HG02623 (cell line): ENCODE measurements at regions not wholly inside any gene's neighbourhood (a gene's known extent, or its start where the extent isn't known, plus 50 kb on each side); places are given as distances from the start of the nearest gene placed in this dataset.
"Not testable (repeated sequence)": the region's sequence is repeated elsewhere in the genome, so short reads cannot be mapped to it uniquely, and the experiment has no call there.

Experiments
- ATAC-seq: cut with Tn5 transposase; IDR thresholded peaks from one replicate; pipeline ENCODE4 v1.9.1; 2021; ENCODE audit warnings: moderate library complexity; ENCODE audit not compliant: unreplicated experiment

DNA sequence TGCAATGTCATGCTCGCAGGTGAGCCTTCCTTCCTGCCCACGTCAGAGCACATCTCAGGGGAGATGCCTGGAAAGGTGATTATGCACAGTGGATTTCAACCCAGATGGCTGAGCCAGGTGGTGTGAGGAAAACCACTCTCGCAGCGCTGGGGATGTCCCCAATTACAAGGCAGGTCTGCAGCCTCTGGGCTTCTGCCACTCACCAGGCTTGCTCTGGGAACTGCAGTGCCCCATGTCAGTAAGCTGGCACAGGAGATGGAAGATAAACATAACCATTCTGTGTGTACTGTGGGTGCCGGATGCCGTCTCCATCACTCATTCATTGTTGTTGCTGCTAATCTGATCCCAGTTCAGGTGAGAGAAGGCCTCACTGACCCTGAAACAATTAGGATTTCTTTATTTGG is 222.9 kb upstream of the PITRM1 start:
- no peak for ATAC-seq

DNA sequence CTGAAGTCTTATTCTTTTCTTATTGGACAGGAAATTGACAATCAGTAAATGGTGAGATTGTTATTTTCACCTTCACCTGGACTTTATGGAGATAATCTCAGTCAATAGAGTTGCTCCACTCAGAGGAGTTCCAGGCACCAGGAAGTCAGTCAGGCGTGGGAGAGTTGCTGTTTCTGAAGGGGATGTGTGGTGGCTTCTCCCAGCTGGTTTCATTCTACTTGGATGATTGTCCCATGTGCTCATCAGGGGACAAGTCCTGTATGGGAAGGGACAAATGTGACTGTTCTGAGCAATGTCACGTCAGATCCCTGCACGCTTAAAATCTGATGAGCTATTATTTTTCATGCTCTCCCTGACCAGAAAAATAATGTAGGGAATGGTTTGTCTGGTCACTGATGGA is 222.5 kb upstream of the PITRM1 start:
- ATAC-seq = no peak

DNA sequence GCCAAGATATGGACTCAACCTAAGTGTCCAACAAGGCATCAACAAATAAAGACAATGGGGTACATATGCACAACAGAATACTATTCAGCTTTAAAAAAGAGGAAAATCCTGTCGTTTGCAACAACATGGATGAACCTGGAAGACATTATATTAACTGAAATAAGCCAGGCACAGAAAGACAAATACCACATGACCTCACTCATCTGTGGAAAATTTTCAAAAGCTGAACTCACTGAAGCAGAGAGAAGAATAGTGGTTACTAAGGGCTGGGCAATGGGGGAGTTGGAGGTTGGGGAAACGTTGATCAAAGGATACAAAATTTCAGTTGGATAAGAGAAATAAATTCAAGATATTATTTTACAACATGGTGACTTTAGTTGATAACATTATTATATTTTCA is 221.4 kb upstream of the PITRM1 start:
- ATAC-seq = no peak

DNA sequence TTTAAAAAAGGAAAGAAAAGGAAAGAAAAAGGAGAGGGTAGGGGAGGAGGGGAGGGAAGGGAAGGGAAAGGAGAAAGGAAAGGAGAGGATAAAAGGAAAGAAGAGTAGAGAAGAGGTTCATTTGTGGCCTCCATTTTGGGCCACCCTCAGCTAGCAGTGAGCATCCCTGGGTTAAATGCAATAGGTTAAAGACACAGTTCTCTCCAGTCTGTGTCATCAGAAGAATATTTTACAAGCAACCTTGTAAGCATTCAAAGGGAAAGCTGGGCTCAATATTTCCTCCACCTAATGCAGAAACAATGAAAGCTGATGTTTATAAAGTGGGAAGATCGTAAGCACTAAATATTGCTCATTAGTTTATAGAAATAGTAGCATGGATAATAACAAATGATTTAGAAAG is 219.1 kb upstream of the PITRM1 start:
- no peak for ATAC-seq

DNA sequence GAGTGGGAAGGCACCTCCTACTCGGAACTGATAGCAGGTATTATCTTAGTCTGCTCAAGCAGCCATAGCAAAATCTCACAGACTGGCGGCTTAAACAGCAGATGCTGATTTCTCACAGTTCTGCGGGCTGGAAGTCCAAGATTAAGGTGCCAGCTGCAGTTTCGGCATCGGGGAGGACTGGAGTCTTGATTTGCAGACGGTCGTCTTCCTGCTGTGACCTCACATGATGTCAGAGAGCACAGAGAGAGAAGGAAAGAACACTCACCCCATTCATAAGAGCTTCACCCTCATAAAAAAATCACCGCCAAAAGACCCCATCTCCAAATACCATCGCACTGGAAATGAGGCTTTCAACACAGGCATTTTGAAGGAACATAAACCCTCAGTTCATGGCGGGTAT is 216.5 kb upstream of the PITRM1 start:
- no peak for ATAC-seq

DNA sequence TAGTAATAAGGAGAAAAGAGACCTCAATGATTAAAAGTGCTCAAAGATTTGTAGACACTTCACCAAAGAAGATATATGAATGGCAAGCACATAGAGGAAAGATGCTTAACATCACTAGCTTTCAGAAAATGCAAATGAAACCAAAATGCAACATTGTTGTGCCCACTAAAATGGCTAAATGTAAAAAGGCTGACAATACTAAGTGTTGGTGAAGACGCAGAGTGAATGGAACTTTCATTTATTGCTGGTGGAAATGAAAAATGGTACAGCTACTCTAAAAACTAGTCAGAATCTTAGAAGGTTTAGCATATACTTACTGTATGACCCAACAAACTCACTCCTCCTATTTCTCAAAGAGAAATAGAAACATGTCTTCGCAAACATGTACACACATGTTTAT is 212.9 kb upstream of the PITRM1 start:
- no peak for ATAC-seq

DNA sequence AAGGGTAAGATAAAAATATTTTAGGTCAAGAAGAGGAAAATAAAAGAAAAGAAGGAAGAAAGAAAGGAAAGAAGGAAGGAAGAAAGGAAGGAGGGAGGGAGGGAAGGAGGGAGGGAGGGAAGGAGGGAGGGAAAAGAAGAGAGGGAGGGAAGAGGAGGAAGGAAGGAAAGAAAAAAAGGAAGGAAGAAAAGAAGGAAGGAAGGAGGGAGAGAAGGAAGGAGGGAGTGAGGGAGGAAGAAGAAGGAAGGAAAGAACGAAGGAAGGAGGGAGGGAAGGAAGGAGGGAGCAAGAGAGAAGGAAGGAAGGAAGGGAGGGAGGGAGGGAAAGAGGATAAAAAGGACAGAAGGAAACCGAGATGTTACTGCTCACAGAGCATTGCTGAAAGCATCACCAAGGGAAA is 209.5 kb upstream of the PITRM1 start:
- no peak for ATAC-seq

DNA sequence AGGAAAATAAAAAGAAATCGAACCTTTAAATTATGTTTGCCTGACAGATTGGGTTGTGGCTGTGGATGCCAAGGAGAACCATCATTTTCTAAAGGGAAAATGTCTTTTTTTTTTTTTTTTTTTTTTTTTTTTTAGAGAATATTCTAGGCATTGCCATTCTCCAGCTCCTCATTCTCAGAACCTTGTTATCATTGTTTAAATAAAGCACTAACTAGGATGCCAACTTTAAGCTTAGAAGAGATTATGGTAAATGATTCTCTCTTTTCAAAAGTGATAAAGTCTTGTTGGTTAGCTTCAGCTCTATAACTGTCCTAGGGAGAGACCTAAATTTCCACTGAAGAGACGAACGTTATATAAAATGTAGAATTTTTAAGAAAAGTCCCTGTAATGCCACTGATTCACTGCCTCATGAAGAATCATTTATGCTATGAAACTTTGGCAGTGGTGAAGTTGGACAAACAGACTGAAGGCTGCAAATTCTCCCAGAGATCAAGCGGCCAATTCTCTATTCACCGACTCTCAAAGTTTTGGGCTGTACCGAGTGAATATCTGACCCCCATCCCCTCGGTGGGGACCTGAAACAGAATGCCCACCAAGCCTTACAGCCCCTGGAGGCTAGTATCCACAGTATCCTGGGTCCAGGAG is 207.9 kb upstream of the PITRM1 start:
- no peak for ATAC-seq

DNA sequence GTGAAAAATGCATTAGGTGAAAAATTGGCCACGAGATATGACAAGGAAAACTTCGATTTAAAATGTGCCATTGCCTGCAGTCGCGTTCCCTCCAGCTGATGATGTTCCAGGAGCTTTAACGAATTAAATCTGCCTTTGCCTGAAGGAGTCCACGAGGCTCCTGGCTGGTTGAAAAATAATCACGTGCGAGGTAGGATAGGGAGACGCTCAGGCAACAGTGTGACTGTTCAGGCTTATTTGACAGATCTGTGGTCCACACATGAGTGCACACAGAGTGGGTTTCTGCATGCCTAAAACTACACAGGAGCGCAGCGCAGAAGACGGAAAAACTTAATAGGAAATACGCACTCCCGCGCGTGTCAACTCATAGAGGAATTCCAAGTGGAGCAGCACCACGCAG is 204.0 kb upstream of the PITRM1 start:
- no peak for ATAC-seq

DNA sequence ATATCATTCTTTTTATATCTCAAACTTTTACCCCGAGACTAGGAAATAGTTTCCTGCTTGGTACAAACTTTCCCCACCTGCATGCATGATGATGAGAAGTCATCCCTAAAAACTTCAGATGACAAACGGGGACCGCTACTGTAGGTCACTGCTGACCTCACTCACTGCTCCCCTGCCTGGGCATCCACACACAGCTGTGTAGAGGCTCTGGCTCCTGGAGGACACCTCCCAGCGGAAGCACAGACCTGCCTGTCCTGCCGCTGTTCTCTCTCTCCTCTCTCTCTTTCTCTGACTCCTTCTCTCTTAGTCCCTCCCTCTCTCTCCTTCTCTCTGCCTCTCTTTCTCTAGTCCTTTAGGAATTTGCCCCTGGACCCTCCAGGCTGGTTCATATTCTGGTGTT is 202.9 kb upstream of the PITRM1 start:
- no peak for ATAC-seq

DNA sequence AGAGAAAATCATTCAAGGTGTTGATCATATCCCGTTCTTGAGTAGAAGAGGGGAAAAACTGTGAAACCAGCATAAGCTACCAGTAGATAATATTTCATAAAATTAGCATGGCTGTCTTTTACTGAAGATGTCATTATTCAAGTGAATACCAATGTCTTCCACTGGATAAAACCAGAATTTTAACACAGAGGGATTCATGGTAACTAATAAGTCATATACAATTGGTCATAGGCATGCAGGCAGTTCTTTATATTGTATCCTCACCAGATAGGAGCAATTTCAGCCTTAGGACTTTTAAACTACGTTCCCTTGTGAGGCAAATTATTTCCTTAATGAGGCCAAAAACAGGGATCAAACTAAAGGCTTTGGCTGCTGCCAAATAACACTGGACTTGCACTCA is 202.3 kb upstream of the PITRM1 start:
- ATAC-seq = no peak

DNA sequence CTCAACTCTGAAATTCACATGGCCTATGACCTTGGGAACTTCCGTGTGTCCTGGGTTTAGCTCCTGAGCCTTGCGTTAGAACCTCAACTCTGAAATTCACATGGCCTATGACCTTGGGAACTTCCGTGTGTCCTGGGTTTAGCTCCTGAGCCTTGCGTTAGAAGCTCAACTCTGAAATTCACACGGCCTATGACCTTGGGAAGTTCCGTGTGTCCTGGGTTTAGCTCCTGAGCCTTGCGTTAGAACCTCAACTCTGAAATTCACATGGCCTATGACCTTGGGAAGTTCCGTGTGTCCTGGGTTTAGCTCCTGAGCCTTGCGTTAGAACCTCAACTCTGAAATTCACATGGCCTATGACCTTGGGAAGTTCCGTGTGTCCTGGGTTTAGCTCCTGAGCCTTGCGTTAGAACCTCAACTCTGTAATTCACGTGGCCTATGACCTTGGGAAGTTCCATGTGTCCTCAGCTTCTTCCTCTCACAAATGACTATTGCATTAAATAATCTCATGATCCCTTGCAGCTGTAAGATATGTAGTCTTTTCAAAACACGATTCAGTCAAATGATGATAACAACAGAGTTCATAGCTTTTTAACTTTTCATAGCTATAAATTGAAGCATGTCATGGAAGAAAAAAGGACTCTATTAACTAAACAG is 200.9 kb upstream of the PITRM1 start:
- ATAC-seq = not testable (repeated sequence)

DNA sequence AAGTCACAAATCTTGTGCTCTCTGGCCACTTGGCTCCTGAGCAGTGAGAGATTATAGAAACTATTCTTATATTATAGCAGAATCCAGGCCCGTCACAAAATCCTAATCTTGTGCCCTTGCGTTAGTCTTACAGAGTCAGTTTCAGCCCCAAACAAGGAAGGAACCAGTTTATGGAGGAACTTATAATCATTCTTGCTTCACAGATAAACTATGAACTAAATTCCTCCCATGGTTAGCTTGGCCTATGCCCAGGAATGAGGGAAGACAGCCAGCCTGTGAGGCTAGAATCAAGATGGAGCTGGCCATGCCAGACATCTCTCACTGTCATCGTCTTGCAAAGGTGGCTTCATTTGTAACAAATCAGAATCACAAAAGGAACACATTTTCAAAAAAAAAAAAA is 199.7 kb upstream of the PITRM1 start:
- ATAC-seq = no peak

DNA sequence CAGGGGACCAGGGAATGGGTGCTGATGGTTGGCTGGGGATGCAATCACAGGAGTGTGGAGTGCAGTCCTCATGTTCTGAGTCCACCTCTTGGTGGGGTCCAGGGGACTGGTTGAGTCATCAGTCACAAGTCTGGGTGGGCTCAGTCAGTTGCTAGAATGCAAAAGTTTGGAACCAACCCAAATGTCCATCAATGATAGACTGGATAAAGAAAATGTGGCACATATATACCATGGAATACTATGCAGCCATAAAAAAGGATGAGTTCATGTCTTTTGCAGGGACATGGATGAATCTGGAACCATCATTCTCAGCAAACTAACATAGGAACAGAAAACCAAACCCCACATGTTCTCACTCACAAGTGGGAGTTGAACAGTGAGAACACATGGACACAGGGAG is 199.0 kb upstream of the PITRM1 start:
- not testable (repeated sequence) for ATAC-seq

DNA sequence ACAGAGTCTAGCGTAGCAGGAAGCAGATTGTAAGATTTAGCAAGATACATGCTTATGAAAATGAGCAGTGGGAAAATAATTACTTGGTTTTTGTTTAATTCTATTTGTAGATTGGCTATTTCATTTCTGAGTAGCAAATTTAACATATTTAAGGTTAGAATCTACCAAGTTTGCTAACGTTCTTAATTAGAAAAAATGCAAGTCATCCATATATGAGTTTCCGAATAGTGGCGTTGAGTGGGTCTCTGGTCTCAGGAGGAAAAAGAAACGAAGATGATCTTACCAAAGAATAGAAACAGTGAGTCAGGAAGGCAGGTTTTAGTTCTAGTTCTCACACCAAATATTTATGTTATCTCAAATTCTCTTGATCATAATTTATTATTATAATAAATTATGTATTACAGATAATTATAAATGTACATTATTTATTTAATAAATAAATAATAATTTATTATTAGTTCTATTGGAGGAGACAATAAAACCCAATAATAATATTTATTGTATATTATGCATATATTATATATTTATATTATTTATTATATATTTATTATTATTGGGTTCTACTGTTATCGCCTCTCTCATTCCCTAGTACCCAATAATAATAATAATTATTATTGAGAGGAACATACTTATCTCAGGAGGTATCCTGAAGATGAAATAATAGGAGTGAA is 194.3 kb upstream of the PITRM1 start:
- no peak for ATAC-seq

DNA sequence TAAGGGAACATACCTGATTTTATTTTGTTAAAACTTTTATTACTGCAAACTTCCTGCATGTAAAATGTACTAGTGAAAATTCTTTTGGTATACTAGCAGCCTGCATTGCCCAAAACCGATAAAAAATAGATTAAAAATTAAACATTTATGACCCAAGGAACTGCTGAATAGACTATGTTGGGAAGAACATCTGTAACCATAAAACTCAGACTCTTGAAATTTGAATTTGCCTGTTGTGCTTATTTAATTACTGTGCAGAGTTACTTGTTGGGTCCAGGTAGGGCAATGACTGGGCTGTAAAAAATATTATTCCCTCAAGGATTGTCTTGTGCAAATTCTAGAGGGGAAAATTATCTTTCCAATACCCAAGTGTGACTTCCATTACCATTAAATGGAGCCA is 193.5 kb upstream of the PITRM1 start:
- no peak for ATAC-seq

DNA sequence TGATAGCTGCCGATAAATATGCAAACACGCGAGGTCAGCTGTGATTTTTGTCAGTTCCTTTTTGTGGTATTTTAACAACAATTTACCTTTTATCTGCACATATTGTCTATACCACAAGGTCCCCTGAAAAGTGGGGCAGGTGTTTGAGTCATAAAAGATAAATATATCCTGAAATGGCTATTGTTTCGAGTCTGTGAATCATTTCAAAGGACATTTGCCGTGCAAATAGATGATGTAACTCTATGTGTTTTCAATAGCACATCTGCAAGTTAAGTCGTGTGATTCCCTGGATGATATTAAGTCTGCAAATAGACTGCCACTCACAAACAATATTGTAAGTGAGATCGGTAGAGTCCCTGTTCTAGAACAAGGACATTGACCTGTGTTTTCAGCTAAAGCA is 193.0 kb upstream of the PITRM1 start:
- no peak for ATAC-seq

DNA sequence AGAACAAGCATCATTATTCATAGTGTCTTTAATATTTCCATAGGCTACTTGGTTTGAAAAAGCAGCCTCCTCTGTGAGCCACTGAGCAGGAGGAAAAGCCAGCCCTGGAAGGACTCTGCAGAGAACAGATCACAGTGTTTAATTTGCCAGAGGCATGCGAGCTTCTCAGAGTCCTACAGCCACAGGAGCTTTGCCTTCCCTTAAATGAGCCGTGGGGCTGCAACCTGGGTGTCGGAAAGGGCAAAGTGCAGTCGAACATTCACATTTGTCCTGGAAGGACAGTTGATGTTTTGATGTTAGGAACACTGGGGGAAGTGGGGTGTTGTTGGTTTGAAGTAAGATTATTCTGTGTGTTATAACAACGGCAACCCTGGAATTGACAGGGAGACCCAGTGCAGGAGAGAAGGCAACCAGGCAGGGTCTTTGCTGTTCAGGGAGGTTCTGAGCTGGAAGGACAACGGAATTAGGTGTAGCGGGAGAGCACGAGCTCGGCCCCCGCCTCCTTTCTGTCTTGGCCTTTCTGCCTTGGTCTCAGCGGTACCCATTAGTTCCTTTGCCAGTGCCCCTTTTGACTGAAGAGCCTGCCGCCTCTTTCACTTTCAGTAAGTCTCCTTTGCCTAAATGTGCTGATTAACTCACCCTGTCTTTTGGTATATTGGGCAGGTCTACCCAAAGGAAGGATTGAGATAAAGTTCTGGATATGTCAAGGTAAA is 192.3 kb upstream of the PITRM1 start:
- no peak for ATAC-seq

DNA sequence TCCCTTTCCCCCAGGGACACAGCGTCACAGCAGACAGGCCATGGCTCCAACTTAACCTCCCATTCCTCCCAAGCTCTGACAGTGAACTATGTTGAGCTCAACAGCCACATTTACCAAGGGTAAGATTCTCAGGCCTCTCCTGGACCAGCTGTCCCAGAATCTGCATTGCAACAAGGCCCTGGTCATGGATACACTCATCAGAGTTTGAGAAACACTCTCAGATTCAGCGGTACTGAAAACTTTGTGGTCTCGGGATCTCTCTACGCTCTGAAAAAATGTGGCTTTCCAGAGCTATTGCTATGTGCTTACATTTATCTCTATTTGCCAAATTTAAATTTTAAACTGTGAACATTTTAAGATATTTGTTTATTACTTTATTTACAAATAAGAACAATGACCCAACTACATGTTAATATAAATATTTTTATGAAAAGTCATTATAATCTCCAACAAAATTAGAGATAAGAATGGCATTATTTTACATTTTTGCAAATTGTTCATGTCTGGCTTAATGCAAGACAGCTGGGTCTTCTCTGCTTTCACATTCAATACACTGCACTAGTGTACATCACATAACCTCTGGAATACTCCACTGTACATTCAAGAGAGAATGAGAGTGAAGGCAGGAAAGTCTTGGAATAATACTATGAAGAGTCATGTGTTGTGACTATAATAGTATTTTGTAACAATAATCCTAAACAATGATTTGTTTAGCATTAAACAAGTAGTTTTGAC is 190.9 kb upstream of the PITRM1 start:
- no peak for ATAC-seq

DNA sequence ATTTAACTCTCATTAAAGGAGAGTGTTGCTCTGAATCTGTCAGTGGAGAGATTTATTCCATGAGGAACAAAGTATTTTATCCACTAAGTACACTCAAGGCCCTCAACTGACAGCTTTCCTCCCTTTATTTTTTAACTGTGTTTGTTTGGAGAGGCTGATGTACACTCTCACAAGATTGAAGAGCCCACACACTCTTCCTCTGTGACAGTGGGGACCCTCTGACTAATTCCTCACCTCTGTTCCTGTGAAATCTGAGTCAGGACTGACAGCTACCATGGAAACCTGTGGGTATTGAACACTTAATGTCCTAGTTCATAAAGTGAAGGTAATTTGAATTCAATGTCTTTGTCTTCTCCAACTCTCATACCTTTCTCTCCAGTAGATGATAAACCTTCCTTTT is 189.8 kb upstream of the PITRM1 start:
- ATAC-seq = no peak

DNA sequence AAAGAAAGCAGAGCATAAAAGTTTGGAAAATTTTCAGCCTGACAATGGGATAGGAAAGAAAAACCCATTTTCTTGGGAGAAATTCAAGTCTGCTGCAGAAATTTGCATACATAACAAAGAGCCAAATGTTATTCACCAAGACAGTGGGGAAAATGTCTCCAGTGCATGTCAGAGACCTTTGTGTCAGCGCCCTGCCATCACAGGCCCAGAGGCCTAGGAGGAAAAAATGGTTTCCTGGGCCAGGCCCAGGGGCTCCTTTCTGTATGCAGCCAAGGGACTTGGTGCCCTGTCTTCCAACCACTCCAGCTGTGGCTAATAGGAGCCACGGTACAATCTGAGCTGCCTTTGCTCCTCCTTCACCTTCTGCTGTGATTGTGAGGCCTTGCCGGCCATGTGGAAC is 189.1 kb upstream of the PITRM1 start:
- no peak for ATAC-seq
